Stimulated activated CD8-positive, alpha-beta memory T cell treated with anti-CD3 and anti-CD28 coated beads, Interleukin-15, amount 100 ng/mL, for 4 hours (primary cell): ENCODE measurements at regions not wholly inside any gene's neighbourhood (a gene's known extent, or its start where the extent isn't known, plus 50 kb on each side); places are given as distances from the start of the nearest gene placed in this dataset.
"Not testable (repeated sequence)": the region's sequence is repeated elsewhere in the genome, so short reads cannot be mapped to it uniquely, and the experiment has no call there.

Experiments used
- DNase-seq, 2 donors: peaks; one replicate each; pipeline ENCODE4 v3.0.0-alpha.2; 2020; ENCODE audit warnings: low read depth in 2 of 2

DNA sequence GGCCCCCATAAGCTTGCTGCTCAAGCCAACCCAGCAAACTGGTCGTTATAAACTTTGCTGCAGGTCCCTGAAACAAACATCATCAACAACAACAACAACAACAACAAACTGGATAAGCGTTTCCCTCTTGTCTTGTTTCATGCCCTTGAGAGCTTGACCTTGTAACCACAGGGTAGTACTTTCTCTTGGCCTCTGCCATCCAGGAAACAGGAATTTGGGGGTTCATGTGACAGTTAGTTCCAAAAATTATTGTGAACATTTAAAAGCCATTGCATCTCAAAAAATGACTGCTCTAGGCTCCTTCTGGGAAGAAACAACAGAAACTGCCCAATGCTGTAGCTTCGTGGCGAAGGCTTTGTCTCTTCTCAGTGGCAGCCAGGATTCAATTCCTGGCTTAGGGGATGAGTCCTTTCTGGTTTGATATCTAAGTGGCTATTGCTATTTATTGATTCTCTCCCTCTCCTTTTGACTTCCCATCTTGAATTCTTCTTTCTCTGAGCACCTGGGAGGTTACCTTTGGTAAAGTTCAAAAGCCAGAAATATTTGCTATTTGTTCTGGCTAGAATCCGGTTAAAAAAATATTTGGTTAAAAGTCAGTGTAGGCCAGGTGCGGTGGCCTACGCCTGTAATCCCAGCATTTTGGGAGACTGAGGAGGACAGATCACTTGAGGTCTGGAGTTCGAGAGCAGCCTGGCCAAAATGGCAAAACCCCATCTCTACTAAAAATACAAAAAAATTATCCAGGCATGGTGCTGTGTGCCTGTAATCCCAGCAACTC, 52.0 kb upstream of the CPM start:
- no peak for DNase-seq

DNA sequence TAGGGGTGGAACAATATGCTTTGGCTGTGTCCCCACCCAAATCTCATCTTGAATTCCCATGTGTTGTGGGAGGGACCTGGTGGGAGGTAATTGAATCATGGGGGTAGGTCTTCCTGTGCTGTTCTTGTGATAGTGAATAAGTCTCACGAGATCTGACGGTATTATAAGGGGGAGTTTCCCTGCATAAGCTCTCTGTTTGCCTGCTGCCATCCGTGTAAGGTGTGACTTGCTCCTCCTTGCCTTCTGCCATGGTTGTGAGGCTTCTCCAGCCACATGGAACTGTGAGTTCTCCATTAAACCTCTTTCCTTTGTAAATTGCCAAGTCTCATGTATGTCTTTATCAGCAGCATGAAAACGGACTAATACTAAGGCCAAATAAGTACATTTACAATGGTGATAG, 64.6 kb upstream of the CPM start:
- not testable (repeated sequence) for DNase-seq

- DNase-seq: no peak
Measured at GRCh38 chr12:68998041-68998440, 65.1 kb upstream of the CPM start.

DNA sequence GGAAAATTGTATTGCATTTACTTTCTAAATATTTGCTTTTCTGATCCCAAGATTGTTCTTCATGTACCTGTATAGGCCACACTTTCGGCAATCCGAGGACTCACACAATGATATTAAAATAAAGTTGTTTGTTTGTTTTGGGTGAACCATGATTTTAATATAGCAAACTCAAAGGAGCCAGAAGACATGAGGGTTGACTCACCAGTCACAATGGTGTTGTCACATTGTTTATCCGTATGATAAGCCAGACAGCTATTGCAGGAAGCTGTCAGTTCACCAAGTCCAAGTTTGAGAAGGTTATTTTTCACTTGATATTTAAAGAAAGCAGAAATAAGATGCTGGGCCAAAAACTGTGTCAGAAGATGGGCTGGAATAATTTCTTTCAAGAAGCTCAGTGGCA, 67.1 kb upstream of the CPM start:
- no peak for DNase-seq

GRCh38 chr12:69000540-69001243, 67.7 kb upstream of the CPM start:
- DNase-seq: no peak

DNA sequence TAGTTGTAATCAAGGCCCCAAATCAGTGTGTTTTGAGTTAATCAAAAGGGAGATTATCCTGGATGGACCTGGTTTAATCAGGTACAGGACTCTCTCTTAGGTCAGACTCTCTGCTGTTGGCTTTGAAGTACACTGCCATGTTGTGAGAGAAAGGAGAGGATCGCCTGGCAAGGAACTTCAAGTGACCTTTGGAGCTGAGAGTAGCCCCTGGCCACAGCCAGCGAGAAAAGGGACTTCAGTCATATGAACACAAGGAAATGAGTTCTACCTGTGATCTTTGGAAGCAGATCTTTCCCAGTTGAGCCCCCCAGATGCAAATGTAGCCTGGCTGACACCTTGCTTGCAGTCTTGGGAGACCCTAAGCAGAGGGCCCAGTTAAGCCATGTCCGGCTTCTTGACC, 68.3 kb upstream of the CPM start:
- DNase-seq: no peak

DNA sequence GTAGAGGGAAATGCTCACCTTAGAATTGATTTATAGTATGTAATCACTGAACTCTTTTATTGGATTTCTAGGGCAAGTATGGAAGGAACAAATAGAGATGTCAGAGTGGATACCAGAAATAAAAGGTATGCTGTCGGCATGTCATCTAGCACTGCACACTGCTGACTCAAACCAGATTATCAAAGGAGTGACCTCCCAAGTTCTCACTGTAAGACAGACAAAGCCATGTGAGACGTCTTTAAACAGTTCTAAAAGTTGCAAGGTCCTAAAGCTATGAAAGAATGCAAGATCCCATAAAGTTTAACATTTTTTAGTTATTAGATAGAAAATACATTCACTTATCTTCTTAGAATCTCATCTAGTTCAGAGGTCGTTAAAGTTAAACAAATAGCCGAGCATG, 70.0 kb upstream of the CPM start:
- DNase-seq: no peak

GRCh38 chr12:69003991-69004390, 71.0 kb upstream of the CPM start:
- no peak for DNase-seq

- no peak for DNase-seq
Measured at GRCh38 chr12:69007101-69007854, 74.3 kb upstream of the CPM start.

- DNase-seq: no peak
Measured at GRCh38 chr12:69007855-69008351, 74.9 kb upstream of the CPM start.

- no peak for DNase-seq
Measured at GRCh38 chr12:69008520-69008919, 75.5 kb upstream of the CPM start.

DNA sequence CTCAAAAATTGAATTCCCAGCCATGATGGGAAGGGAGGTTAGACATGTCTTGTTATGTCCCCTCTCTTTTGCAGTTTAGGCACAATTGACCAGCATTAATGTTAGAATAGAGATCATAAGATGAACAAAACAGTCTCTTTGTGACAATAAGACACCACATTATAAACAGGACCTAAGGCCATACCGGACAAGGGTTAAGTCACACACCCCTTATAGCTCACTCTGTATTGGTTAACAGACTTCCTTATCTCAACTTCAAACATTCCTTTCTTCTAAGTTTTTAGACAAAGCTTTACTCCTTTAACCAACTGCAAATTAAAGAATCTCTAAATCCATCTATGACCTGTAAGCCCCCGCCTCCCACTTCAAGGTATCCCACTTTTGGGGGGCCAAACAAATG, 81.1 kb upstream of the CPM start:
- DNase-seq: no peak

DNA sequence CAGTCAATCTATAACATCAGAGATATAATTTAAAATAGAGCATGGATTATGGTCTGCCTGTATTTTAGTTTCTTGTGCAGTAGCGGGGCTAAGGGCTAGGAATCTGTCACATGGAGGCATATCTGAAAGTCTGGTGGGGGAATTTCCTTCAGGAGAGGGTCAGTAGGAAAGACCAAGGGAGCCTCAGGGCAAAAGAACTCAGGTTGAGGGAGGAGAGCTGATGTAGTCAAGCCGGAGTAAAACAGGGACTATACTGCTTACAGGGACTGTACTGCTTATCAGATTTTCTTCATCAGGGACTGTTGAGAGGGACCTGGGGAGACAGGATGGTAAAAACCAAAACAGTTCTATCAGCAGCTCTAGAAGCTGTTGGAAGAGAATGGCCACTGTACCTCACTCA, 82.0 kb upstream of the CPM start:
- no peak for DNase-seq

DNA sequence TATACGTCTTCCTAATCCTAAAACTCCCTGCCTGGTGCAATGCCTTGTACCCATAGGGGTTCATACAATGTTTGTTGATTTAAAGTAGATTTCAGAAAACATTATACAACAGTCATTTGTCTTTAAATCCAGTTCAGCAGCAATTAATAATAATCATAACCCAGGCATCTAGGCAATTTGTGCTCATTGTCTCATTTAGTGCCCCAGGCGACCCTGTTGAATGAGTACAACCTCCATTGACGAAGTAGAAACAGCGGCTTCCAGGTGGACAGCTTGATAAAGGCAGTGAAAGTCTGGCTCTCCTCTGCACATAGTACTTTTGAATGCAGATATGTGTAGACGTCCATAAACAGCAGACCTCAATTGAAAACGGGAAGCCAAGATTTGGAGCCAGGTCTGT, 82.9 kb upstream of the CPM start:
- DNase-seq: no peak

DNA sequence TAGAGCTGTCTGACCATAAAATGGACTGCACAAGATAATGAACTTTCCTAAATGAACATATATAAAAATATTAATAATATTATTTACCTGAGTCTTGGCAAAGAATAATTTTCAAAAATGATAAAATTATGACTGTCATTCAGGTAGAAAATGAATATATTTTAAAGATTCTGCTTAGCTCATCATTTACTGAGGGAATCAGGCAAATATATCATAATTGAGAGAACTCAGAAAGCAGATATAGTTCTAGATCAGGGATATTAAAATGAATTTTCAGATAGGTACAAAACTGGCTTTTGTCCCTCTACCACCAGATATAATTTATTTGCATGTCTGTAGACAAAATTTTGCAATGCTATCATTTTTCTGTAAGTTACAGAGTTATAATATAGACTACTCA, 86.1 kb upstream of the CPM start:
- no peak for DNase-seq

- DNase-seq: no peak
Measured at GRCh38 chr12:69019910-69020309, 86.9 kb upstream of the CPM start.

DNA sequence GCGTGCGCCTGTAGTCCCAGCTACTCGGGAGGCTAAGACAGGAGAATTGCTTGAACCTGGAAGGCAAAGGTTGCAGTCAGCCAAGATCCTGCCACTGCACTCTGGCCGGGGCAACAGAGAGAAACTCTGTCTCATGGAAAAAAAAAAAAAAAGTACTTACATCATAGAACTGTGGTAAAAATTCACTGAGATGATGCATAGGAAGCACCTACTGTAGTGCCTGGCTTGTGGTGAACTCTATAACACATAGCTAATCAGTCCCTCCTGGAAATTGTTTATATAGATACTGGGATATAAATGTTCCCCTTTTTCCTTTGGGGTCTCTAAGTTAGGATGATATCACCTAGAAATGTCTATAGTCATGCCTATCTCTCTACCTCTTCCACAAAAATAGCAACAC, 89.7 kb upstream of the CPM start:
- DNase-seq: no peak

DNA sequence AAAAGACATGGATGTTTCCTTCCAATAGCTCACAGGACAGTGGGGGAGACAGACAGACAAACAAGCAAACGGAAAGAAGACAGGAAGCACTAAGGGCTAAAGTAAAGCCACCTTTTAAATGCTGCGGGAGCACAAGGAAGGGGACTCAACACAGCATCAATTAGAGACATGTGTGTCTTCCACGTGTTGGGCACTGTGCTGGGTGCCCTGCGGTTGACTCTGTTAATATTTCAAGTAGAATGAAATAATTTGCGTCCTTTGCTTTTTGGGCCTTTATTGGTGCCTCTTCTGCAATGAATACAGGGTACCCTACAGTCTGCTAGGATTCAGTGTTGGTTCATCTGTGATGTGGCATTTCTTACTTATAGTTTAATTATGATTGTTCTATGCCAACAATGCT, 90.9 kb upstream of the CPM start:
- no peak for DNase-seq

- no peak for DNase-seq
Measured at GRCh38 chr12:69024413-69024812, 91.4 kb upstream of the CPM start.

DNA sequence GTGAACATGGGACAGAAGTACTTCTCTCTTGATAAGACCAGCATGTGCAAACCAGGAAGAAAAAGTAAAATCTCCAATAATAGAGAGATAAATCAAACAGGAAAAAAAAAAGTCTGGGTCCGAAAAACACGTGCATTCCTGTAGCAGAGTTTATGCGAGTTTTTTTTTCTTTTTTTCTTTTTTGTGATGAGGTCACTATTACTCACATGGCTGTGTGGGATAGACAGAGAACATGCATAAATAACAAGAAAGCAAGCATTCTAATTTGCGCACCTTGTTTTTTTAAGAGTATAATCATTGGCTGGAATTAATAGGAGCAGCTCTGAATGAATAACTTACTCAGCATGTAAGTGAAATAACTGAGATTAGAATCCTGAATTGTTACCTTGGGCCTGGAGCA, 91.9 kb upstream of the CPM start:
- no peak for DNase-seq

GRCh38 chr12:69026336-69026735, 93.4 kb upstream of the CPM start:
- no peak for DNase-seq

- DNase-seq: no peak
Measured at GRCh38 chr12:69027411-69027881, 94.5 kb upstream of the CPM start.
